Neural progenitor cell (in vitro differentiated cells): ENCODE measurements at regions not wholly inside any gene's neighbourhood (a gene's known extent, or its start where the extent isn't known, plus 50 kb on each side); places are given as distances from the start of the nearest gene placed in this dataset.
A peak's percentile ranks its signal among the peaks of the same experiment; 100 is the strongest.

Source experiments
- DNase-seq: peaks from one replicate; pipeline ENCODE4 v3.0.0-alpha.2; 2016; ENCODE audit warnings: low spot score
- H2AFZ ChIP-seq: fragments of 200-600 bp; sonication (generic); replicated peaks from 2 replicates; pipeline ENCODE4 v1.6.1; 2016; ENCODE audit warnings: antibody characterized with exemption
- H3F3A ChIP-seq: fragments of 200-600 bp; sonication (generic); 2 replicates; pipeline ENCODE4 v1.6.1; 2016; ENCODE audit warnings: antibody characterized with exemption, low read depth
- H3K27ac ChIP-seq: fragments of 200-600 bp; sonication (generic); 2 replicates; pipeline ENCODE4 v1.5.1; 2016; ENCODE audit warnings: mild to moderate bottlenecking
- H3K27me3 ChIP-seq: fragments of 200-600 bp; sonication (generic); 2 replicates; pipeline ENCODE4 v1.6.1; 2016; ENCODE audit warnings: mild to moderate bottlenecking, moderate library complexity
- H3K36me3 ChIP-seq: fragments of 200-600 bp; sonication (generic); 2 replicates; pipeline ENCODE4 v1.5.1; 2016
- H3K4me1 ChIP-seq: fragments of 200-600 bp; sonication (generic); 2 replicates; pipeline ENCODE4 v1.6.1; 2016; ENCODE audit warnings: mixed run types
- H3K4me2 ChIP-seq: fragments of 200-600 bp; sonication (generic); 2 replicates; pipeline ENCODE4 v1.6.1; 2016
- H3K4me3 ChIP-seq: fragments of 200-600 bp; sonication (generic); 2 replicates; pipeline ENCODE4 v1.5.1; 2016
- H3K79me2 ChIP-seq: fragments of 200-600 bp; sonication (generic); 2 replicates; pipeline ENCODE4 v1.6.1; 2016; ENCODE audit warnings: low read depth
- H3K9ac ChIP-seq: fragments of 200-600 bp; sonication (generic); 2 replicates; pipeline ENCODE4 v1.6.1; 2016
- H3K9me3 ChIP-seq: fragments of 200-600 bp; sonication (generic); 2 replicates; pipeline ENCODE4 v1.5.1; 2016; ENCODE audit warnings: low read depth
- H4K20me1 ChIP-seq: fragments of 200-600 bp; sonication (generic); 2 replicates; pipeline ENCODE4 v1.6.1; 2016; ENCODE audit warnings: low read depth
- H3K27ac Mint-ChIP-seq: 3 replicates; pipeline ENCODE4 v1.8.0; 2021; ENCODE audit warnings: mixed read lengths
- H3K27me3 Mint-ChIP-seq: 2 replicates; pipeline ENCODE4 v1.8.0; 2022; ENCODE audit warnings: low read depth, mild to moderate bottlenecking, inconsistent platforms, moderate library complexity, mixed read lengths; ENCODE audit not compliant: insufficient read depth
- H3K36me3 Mint-ChIP-seq: 3 replicates; pipeline ENCODE4 v1.8.0; 2021; ENCODE audit warnings: mixed read lengths
- H3K4me1 Mint-ChIP-seq: 3 replicates; pipeline ENCODE4 v1.8.0; 2021; ENCODE audit warnings: mixed read lengths
- H3K4me3 Mint-ChIP-seq: 3 replicates; pipeline ENCODE4 v1.8.0; 2021; ENCODE audit warnings: mild to moderate bottlenecking, moderate library complexity, mixed read lengths
- H3K9me3 Mint-ChIP-seq: 3 replicates; pipeline ENCODE4 v1.8.0; 2020; ENCODE audit warnings: mixed read lengths
- CTCF ChIP-seq: fragments of 200-600 bp; sonication (generic); IDR thresholded peaks from 2 replicates; pipeline ENCODE4 v1.5.1; 2017; ENCODE audit warnings: antibody characterized with exemption, mild to moderate bottlenecking
- EZH2 ChIP-seq: fragments of 200-600 bp; sonication (generic); IDR thresholded peaks from 2 replicates; pipeline ENCODE4 v1.6.1; 2017; ENCODE audit warnings: antibody characterized with exemption, mild to moderate bottlenecking, moderate library complexity
- EZH2phosphoT487 ChIP-seq: fragments of 200-600 bp; sonication (generic); IDR thresholded peaks from 2 replicates; pipeline ENCODE4 v1.6.1; 2017; ENCODE audit warnings: antibody characterized with exemption

- Histone ChIP-seq H3K9ac (no peak overlapping the region), H4K20me1 (no peaks in the 10 kb centered on the region), H3F3A (no peaks in the 10 kb centered on the region), H3K79me2 (no peaks in the 10 kb centered on the region), H3K9me3 (no peaks in the 10 kb centered on the region), H2AFZ (no peak overlapping the region), H3K4me1 (no peaks in the 10 kb centered on the region), H3K4me3 (no peak overlapping the region), H3K36me3 (no peaks in the 10 kb centered on the region), H3K27me3 (no peaks in the 10 kb centered on the region), H3K27ac (no peak overlapping the region), H3K4me2 (no peak overlapping the region)
- Mint-ChIP-seq H3K36me3 (no peaks in the 10 kb centered on the region), H3K9me3 (no peaks in the 10 kb centered on the region), H3K27me3 (peaks cover 8% of the 10 kb centered on the region), H3K4me1 (peaks cover 9% of the 10 kb centered on the region), H3K27ac (no peak overlapping the region), H3K4me3 (no peak overlapping the region)
- DNase-seq, result no peak
- TF ChIP-seq CTCF, result no peak
- TF ChIP-seq EZH2, result no peak
- TF ChIP-seq EZH2phosphoT487, result no peak
These were observed 78.4 kb upstream of the GZMB start for GRCh38 chr14:24712374-24712773.

- Histone ChIP-seq H3K79me2 (no peaks in the 10 kb centered on the region), H3K4me3 (no peak overlapping the region), H3K36me3 (no peaks in the 10 kb centered on the region), H3K27ac (no peak overlapping the region), H3K4me2 (no peak overlapping the region), H3K9ac (no peak overlapping the region), H3K27me3 (no peaks in the 10 kb centered on the region), H2AFZ (peak overlapping the region; percentile 95), H3K4me1 (no peaks in the 10 kb centered on the region), H3K9me3 (no peaks in the 10 kb centered on the region), H4K20me1 (no peaks in the 10 kb centered on the region), H3F3A (no peaks in the 10 kb centered on the region)
- H3K36me3 Mint-ChIP-seq, result no peaks in the 10 kb centered on the region
- DNase-seq, result peak; percentile 68
- no peaks in the 10 kb centered on the region for H3K9me3 Mint-ChIP-seq
- peak overlapping the region; percentile 14 for H3K4me3 Mint-ChIP-seq
- peaks cover 8% of the 10 kb centered on the region for H3K27me3 Mint-ChIP-seq
- peaks cover 9% of the 10 kb centered on the region for H3K4me1 Mint-ChIP-seq
- H3K27ac Mint-ChIP-seq, result no peak overlapping the region
- TF ChIP-seq CTCF (peak; percentile 89), EZH2 (no peak)
These were observed 76.6 kb upstream of the GZMB start for GRCh38 chr14:24710403-24711112.

GRCh38 chr14:24708684-24709083 lies 74.7 kb upstream of the GZMB start:
- Mint-ChIP-seq H3K27ac (no peak overlapping the region), H3K4me3 (no peak overlapping the region), H3K9me3 (no peaks in the 10 kb centered on the region), H3K36me3 (no peaks in the 10 kb centered on the region), H3K4me1 (peaks cover 9% of the 10 kb centered on the region), H3K27me3 (peaks cover 6% of the 10 kb centered on the region)
- no peaks in the 10 kb centered on the region for H3F3A ChIP-seq
- H3K27me3 ChIP-seq, result no peaks in the 10 kb centered on the region
- H3K9me3 ChIP-seq, result no peaks in the 10 kb centered on the region
- no peak overlapping the region for H2AFZ ChIP-seq
- H3K4me2 ChIP-seq, result no peak overlapping the region
- no peak overlapping the region for H3K27ac ChIP-seq
- H3K4me3 ChIP-seq, result no peak overlapping the region
- no peaks in the 10 kb centered on the region for H3K79me2 ChIP-seq
- TF ChIP-seq EZH2phosphoT487 (no peak), CTCF (no peak), EZH2 (no peak)
- no peak overlapping the region for H3K9ac ChIP-seq
- no peak for DNase-seq
- no peaks in the 10 kb centered on the region for H3K4me1 ChIP-seq
- H3K36me3 ChIP-seq, result no peaks in the 10 kb centered on the region
- H4K20me1 ChIP-seq, result no peaks in the 10 kb centered on the region
